ENCODE measurements at regions not wholly inside any gene's neighbourhood (a gene's known extent, or its start where the extent isn't known, plus 50 kb on each side); places are given as distances from the start of the nearest gene placed in this dataset.

GRCh38 chr11:24324211-24324610 is 172.6 kb upstream of the LUZP2 start:
- ChIA-PET CTCF (interaction anchor here (0.7 kb wide), 1 partner anchor 276 kb away, joined by 4 read pairs; no protein-coding TSS in a partner anchor), POLR2A (ENCODE audit: low non-redundant PET) (no interaction called here)
- no peak overlapping the region for H3K27ac ChIP-seq
- no peak for TF ChIP-seq CTCF (conservative IDR thresholded peaks at IDR 0.05; ENCODE audit: low read depth)
- no peak for DNase-seq (ENCODE audit: low spot score)

GRCh38 chr11:24344222-24344621 is 152.6 kb upstream of the LUZP2 start:
- no peak for DNase-seq (ENCODE audit: low spot score)
- CTCF ChIA-PET: no interaction called here
- POLR2A ChIA-PET (ENCODE audit: low non-redundant PET): no interaction called here
- no peak overlapping the region for H3K27ac ChIP-seq
- no peak for TF ChIP-seq CTCF (conservative IDR thresholded peaks at IDR 0.05; ENCODE audit: low read depth)

GRCh38 chr11:24348908-24349307 is 147.9 kb upstream of the LUZP2 start:
- no peak for DNase-seq (ENCODE audit: low spot score)
- ChIA-PET CTCF (no interaction called here), POLR2A (ENCODE audit: low non-redundant PET) (no interaction called here)
- H3K27ac ChIP-seq: no peak overlapping the region
- no peak for TF ChIP-seq CTCF (conservative IDR thresholded peaks at IDR 0.05; ENCODE audit: low read depth)

- CTCF ChIA-PET: interaction anchor here (0.7 kb wide), 1 partner anchor 55 kb away, joined by 4 read pairs; no protein-coding TSS in a partner anchor
- POLR2A ChIA-PET (ENCODE audit: low non-redundant PET): no interaction called here
- no peak overlapping the region for H3K27ac ChIP-seq
- no peak for DNase-seq (ENCODE audit: low spot score)
- no peak for TF ChIP-seq CTCF (conservative IDR thresholded peaks at IDR 0.05; ENCODE audit: low read depth)
Measured at GRCh38 chr11:24351179-24351578, 145.7 kb upstream of the LUZP2 start.

DNA sequence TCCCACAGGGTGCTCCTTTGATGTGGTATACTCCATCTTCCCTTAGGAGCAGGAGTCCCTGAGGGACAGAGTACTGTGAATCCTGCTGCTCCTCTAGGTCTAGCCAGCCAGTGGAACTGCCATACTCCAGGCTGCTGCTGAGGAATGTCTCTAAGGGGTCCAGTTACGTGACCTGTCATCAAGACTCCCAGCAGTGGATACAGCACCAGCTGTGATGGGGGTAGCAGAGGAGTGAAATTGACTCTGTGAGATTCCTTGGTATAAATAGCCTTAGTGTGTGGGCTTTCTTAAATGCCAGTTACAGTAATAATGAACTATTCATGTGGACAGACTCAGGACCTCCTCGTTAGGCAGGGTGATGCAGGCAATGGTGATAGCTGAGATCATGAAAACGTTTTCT is 140.4 kb upstream of the LUZP2 start:
- ChIA-PET CTCF (no interaction called here), POLR2A (ENCODE audit: low non-redundant PET) (no interaction called here)
- TF ChIP-seq CTCF (conservative IDR thresholded peaks at IDR 0.05; ENCODE audit: low read depth): no peak
- DNase-seq (ENCODE audit: low spot score): no peak
- H3K27ac ChIP-seq: no peak overlapping the region

- no peak for DNase-seq (ENCODE audit: low spot score)
- no peak for TF ChIP-seq CTCF (conservative IDR thresholded peaks at IDR 0.05; ENCODE audit: low read depth)
- H3K27ac ChIP-seq: no peak overlapping the region
- ChIA-PET POLR2A (ENCODE audit: low non-redundant PET) (no interaction called here), CTCF (interaction anchor here (0.8 kb wide), 1 partner anchor 49 kb away, joined by 3 read pairs; no protein-coding TSS in a partner anchor)
Measured at GRCh38 chr11:24357620-24358410, 139.0 kb upstream of the LUZP2 start.

Data from RWPE1 (cell line).